HepG2 (cell line): ENCODE measurements at regions not wholly inside any gene's neighbourhood (a gene's known extent, or its start where the extent isn't known, plus 50 kb on each side); places are given as distances from the start of the nearest gene placed in this dataset.

Source experiments
- FOXO4 ChIP-seq: sonication (generic); formaldehyde crosslinking; conservative IDR thresholded peaks from 2 replicates; pipeline ENCODE4 v1.8.1; 2023; ENCODE audit warnings: missing genetic modification reagents
- GFI1 ChIP-seq: sonication (generic); formaldehyde crosslinking; IDR thresholded peaks from 2 replicates; pipeline ENCODE4 v1.5.0; 2020; ENCODE audit warnings: missing genetic modification reagents, mild to moderate bottlenecking, borderline replicate concordance
- HNRNPK ChIP-seq: fragments of 200-400 bp; formaldehyde crosslinking; IDR thresholded peaks from 2 replicates; pipeline ENCODE4 v1.6.1; 2018; ENCODE audit warnings: low read length, low read depth, moderate library complexity, mild to moderate bottlenecking; ENCODE audit not compliant: poor library complexity, severe bottlenecking
- MED13 ChIP-seq: sonication (generic); formaldehyde crosslinking; IDR thresholded peaks from 2 replicates; pipeline ENCODE4 v1.5.0; 2020; ENCODE audit warnings: missing genetic modification reagents
- MXD4 ChIP-seq: IDR thresholded peaks from 2 replicates; pipeline ENCODE4 v1.6.1; 2016; ENCODE audit warnings: mild to moderate bottlenecking, missing biosample characterization, missing genetic modification reagents
- ONECUT2 ChIP-seq: sonication (generic); formaldehyde crosslinking; IDR thresholded peaks from 2 replicates; pipeline ENCODE4 v1.4.0; 2020; ENCODE audit warnings: missing genetic modification reagents
- RARG ChIP-seq: sonication (generic); formaldehyde crosslinking; IDR thresholded peaks from 2 replicates; pipeline ENCODE4 v1.4.0; 2020; ENCODE audit warnings: low read depth, mild to moderate bottlenecking, missing genetic modification reagents
- SMYD3 ChIP-seq: sonication (generic); formaldehyde crosslinking; IDR thresholded peaks from 2 replicates; pipeline ENCODE4 v1.8.1; 2023; ENCODE audit warnings: mild to moderate bottlenecking, missing genetic modification reagents
- TERF1 ChIP-seq: sonication (generic); formaldehyde crosslinking; IDR thresholded peaks from 2 replicates; pipeline ENCODE4 v1.8.0; 2022; ENCODE audit warnings: mild to moderate bottlenecking, missing genetic modification reagents, moderate library complexity
- ZFYVE20 ChIP-seq: sonication (generic); formaldehyde crosslinking; IDR thresholded peaks from 2 replicates; pipeline ENCODE4 v1.8.0; 2023; ENCODE audit warnings: low read depth, mild to moderate bottlenecking, moderate library complexity, missing genetic modification reagents, borderline replicate concordance
- ZNF577 ChIP-seq: sonication (generic); formaldehyde crosslinking; IDR thresholded peaks from 2 replicates; pipeline ENCODE4 v1.4.0; 2020; ENCODE audit warnings: mild to moderate bottlenecking, low read depth, missing genetic modification reagents, borderline replicate concordance
- TF ChIP-seq, protein P1 (sequence below): sonication (generic); formaldehyde crosslinking; conservative IDR thresholded peaks from 2 replicates; pipeline ENCODE4 v1.8.0; 2022; ENCODE audit warnings: mild to moderate bottlenecking, moderate library complexity, missing genetic modification reagents
- TF ChIP-seq, protein P2 (sequence below): sonication (generic); formaldehyde crosslinking; IDR thresholded peaks from 2 replicates; pipeline ENCODE4 v1.8.0; 2022; ENCODE audit warnings: missing genetic modification reagents, low read depth, mild to moderate bottlenecking, borderline replicate concordance
- TF ChIP-seq, protein P3 (sequence below): sonication (generic); formaldehyde crosslinking; IDR thresholded peaks from 2 replicates; pipeline ENCODE4 v1.4.0; 2020; ENCODE audit warnings: mild to moderate bottlenecking, missing genetic modification reagents

GRCh38 chr2:18067588-18068384 is 189.3 kb downstream of the KCNS3 start (continued):
- TF ChIP-seq TERF1 (CRISPR knock-in tag) (no peak), MED13 (no peak), HNRNPK (no peak), MXD4 (no peak), FOXO4 (CRISPR knock-in tag) (no peak), ONECUT2 (CRISPR knock-in tag) (no peak), ZNF577 (CRISPR knock-in tag) (no peak), GFI1 (CRISPR knock-in tag) (no peak), RARG (no peak), ZFYVE20 (CRISPR knock-in tag) (no peak), SMYD3 (CRISPR knock-in tag) (no peak)
- TF ChIP-seq, protein P1, sequence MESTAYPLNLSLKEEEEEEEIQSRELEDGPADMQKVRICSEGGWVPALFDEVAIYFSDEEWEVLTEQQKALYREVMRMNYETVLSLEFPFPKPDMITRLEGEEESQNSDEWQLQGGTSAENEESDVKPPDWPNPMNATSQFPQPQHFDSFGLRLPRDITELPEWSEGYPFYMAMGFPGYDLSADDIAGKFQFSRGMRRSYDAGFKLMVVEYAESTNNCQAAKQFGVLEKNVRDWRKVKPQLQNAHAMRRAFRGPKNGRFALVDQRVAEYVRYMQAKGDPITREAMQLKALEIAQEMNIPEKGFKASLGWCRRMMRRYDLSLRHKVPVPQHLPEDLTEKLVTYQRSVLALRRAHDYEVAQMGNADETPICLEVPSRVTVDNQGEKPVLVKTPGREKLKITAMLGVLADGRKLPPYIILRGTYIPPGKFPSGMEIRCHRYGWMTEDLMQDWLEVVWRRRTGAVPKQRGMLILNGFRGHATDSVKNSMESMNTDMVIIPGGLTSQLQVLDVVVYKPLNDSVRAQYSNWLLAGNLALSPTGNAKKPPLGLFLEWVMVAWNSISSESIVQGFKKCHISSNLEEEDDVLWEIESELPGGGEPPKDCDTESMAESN (CRISPR knock-in tag), result no peak
- TF ChIP-seq, protein P2, sequence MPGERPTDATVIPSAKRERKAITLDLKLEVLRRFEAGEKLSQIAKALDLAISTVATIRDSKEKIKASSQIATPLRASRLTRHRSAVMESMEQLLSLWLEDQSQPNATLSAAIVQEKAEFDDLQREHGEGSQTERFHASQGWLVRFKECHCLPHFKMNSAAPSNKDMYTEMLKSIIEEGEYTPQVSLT, result no peak
- TF ChIP-seq, protein P3, sequence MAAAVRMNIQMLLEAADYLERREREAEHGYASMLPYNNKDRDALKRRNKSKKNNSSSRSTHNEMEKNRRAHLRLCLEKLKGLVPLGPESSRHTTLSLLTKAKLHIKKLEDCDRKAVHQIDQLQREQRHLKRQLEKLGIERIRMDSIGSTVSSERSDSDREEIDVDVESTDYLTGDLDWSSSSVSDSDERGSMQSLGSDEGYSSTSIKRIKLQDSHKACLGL (CRISPR knock-in tag), result no peak
